ENCODE measurements at regions not wholly inside any gene's neighbourhood (a gene's known extent, or its start where the extent isn't known, plus 50 kb on each side); places are given as distances from the start of the nearest gene placed in this dataset.

DNA sequence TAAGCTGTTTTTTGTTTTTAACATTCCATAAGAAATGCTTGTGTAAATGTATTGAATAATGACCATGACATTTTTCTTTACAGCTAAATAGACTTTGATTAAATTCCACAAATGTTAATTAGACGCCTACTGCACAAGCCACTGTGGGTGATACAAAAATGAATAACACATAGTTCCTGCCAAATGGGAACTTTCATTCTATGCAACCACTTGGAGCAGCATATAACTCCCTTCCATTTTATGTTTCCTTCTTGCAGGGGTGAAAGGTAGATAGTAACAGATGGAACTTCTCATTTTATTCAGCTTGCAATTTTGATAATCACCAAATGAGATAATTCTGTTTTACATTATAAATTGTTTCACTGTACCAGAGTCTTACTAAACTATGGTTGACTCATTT, 70.0 kb upstream of the THUMPD2 start:
- no peak overlapping the region for H3K4me3 Mint-ChIP-seq
- CTCF ChIA-PET = interaction anchor here (0.8 kb wide), 1 partner anchor 1447 kb away, joined by 3 read pairs; no protein-coding TSS in a partner anchor
- H3K36me3 Mint-ChIP-seq (ENCODE audit: low read depth) = no peaks in the 10 kb centered on the region
- H3K27ac Mint-ChIP-seq = no peak overlapping the region
- DNase-seq (no peak), ATAC-seq (ENCODE audit: low read depth) (no peak)
- intact Hi-C loops (cut with micrococcal nuclease) = no loop called here
- no peaks in the 10 kb centered on the region for H3K9me3 Mint-ChIP-seq
- H3K27me3 Mint-ChIP-seq = no peaks in the 10 kb centered on the region
- POLR2A ChIA-PET = no interaction called here
- H3K4me1 Mint-ChIP-seq = peaks cover 14% of the 10 kb centered on the region
- TF ChIP-seq, protein P1, sequence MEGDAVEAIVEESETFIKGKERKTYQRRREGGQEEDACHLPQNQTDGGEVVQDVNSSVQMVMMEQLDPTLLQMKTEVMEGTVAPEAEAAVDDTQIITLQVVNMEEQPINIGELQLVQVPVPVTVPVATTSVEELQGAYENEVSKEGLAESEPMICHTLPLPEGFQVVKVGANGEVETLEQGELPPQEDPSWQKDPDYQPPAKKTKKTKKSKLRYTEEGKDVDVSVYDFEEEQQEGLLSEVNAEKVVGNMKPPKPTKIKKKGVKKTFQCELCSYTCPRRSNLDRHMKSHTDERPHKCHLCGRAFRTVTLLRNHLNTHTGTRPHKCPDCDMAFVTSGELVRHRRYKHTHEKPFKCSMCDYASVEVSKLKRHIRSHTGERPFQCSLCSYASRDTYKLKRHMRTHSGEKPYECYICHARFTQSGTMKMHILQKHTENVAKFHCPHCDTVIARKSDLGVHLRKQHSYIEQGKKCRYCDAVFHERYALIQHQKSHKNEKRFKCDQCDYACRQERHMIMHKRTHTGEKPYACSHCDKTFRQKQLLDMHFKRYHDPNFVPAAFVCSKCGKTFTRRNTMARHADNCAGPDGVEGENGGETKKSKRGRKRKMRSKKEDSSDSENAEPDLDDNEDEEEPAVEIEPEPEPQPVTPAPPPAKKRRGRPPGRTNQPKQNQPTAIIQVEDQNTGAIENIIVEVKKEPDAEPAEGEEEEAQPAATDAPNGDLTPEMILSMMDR (IDR thresholded peaks at IDR 0.05) = no peak

DNA sequence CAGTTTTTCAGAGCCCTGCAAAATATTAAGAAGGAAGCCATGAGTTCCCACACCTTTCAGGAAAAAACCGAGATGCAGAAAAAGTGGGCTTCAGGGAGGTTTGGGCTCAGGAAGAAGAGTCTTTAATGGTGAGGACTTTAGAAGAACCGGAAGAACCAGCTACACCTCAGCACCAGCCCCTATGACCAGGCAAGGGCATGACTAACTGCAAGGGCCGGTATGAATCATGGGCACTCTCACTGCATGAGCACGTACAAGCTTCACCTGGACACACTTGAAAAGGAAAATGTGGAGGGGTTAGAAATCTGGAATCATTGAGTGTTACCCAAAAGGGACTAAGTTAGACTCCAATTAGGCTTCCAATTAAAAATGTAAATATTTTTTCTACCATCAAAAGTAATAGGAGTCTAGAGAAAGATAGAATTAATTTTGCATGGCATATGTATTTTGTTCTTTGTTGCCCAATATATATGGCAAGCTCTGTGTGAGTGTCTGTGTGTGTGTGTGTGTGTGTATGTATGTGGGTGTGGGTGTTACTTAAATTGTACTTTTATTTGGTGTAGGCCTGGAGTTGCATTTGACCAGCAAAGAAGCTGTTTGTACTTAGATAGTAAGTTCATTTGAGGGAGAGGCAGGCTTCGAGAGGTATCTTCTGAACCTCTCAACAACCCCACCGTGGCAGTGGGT, 66.5 kb upstream of the THUMPD2 start:
- Mint-ChIP-seq H3K36me3 (ENCODE audit: low read depth) (no peaks in the 10 kb centered on the region), H3K27ac (no peak overlapping the region), H3K4me1 (no peaks in the 10 kb centered on the region), H3K4me3 (no peak overlapping the region), H3K9me3 (no peaks in the 10 kb centered on the region), H3K27me3 (no peaks in the 10 kb centered on the region)
- intact Hi-C loops (cut with micrococcal nuclease) = no loop called here
- POLR2A ChIA-PET = interaction anchor here (0.7 kb wide), 1 partner anchor 1921 kb away, joined by 3 read pairs; no protein-coding TSS in a partner anchor
- TF ChIP-seq, protein P1 (IDR thresholded peaks at IDR 0.05) = no peak
- DNase-seq (no peak), ATAC-seq (ENCODE audit: low read depth) (no peak)
- CTCF ChIA-PET = no interaction called here

DNA sequence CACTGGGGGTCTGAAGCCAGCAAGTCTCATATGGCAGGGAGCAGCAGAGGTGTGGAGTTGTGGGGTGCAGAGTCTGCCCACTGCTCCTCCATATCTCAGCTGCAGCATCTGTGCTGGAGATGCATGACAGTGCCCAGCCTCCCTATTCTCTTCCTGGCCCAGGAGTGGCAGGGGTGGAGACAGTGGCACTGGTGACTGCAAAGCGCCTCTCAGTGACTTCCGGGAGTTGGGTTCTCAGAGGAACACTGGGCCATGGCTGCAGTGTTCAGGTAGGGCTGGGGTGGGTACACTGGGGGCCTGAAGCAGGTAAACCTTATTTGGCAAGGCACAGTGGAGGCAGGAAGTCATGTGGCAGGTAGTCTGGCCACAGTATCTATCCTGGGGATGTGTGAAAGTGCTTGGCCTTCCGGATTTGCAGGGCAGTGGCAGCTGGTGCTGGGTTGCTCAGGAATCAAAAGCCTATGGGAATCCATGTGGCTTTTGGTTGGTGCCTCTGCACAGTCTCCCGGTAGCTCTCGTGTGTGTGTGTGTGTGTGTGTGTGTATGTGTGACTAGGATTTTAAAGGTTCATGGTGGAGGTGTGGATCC, 60.3 kb upstream of the THUMPD2 start:
- intact Hi-C loops (cut with micrococcal nuclease) = no loop called here
- no peak overlapping the region for H3K27ac Mint-ChIP-seq
- ATAC-seq (ENCODE audit: low read depth) (no peak), DNase-seq (no peak)
- POLR2A ChIA-PET = no interaction called here
- H3K36me3 Mint-ChIP-seq (ENCODE audit: low read depth) = no peaks in the 10 kb centered on the region
- H3K9me3 Mint-ChIP-seq = peaks cover 16% of the 10 kb centered on the region
- no peaks in the 10 kb centered on the region for H3K4me1 Mint-ChIP-seq
- no peak overlapping the region for H3K4me3 Mint-ChIP-seq
- CTCF ChIA-PET = no interaction called here
- H3K27me3 Mint-ChIP-seq = peaks cover 4% of the 10 kb centered on the region
- TF ChIP-seq, protein P1 (IDR thresholded peaks at IDR 0.05) = no peak

DNA sequence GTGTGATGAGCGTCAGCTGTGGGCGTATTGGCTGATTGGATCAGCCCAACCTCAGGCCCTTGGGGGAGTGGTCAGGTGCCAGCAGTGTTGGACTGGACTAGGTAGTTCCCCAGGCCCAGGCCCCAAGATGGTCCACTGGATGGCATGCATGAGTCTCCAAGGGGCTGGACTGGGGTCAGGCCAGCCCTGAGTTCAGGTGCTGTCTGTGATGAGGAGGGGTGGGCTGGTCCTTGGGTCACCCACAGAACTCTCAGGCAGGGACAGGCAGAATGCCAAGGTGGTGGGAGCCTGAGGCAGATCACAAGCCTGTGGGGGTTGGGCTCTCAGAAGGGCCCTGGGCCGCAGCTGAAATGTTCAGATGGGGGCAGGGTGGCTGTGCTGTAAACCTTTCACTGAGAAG, 59.5 kb upstream of the THUMPD2 start:
- CTCF ChIA-PET = interaction anchor here (1.1 kb wide), 1 partner anchor 49 kb away, joined by 3 read pairs; no protein-coding TSS in a partner anchor

More for the DNA sequence above, 59.5 kb upstream of the THUMPD2 start:
- TF ChIP-seq, protein P1 (IDR thresholded peaks at IDR 0.05) = no peak
- H3K4me1 Mint-ChIP-seq = no peaks in the 10 kb centered on the region
- peaks cover 16% of the 10 kb centered on the region for H3K9me3 Mint-ChIP-seq
- DNase-seq (no peak), ATAC-seq (ENCODE audit: low read depth) (no peak)
- H3K27me3 Mint-ChIP-seq = peaks cover 4% of the 10 kb centered on the region
- POLR2A ChIA-PET = no interaction called here
- intact Hi-C loops (cut with micrococcal nuclease) = no loop called here
- H3K36me3 Mint-ChIP-seq (ENCODE audit: low read depth) = no peaks in the 10 kb centered on the region
- H3K27ac Mint-ChIP-seq = no peak overlapping the region
- H3K4me3 Mint-ChIP-seq = no peak overlapping the region
